Renal pelvis (tissue), 1 donor: ENCODE measurements at regions not wholly inside any gene's neighbourhood (a gene's known extent, or its start where the extent isn't known, plus 50 kb on each side); places are given as distances from the start of the nearest gene placed in this dataset.

Experiments used
- DNase-seq: peaks from one replicate; pipeline ENCODE4 v3.0.0-alpha.2; 2013

DNA sequence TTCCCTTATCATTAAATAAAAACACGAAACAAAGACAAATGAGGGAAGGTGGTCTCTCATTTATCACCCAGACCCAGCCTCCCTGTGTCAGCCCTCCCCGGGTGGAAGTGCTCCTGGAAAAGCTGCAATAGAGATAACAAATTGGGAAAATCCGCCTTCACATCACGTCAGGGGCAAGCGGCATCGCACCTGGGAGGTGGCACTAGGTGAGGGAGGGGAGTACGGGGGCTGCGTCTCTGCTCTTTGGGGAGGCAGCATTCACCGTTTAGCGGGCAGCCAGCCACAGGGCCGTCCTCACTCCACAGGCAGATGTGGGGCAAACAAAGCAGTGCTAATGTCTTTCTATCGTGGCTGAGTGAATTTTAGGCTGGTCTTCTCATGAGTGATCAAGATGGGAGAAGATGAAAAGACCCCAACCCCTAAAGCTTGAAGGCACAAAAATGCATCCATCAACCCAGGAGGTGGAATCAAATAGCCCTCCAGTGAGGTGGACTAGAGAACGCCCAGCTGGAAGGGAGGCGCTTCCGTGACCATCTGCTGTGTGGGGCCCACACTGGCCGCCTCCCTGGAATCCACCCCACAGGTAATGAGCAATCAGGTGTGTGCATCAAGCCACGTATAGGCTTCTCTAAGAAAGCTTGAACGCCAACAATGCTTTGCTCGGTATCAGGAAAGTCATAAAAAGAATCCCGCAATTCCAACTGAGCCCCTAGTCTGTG is 629.5 kb downstream of the BRD1 start:
- DNase-seq: no peak

GRCh38 chr22:49197505-49197904 is 630.2 kb downstream of the BRD1 start:
- DNase-seq: no peak

- DNase-seq: no peak
These were observed 631.6 kb downstream of the BRD1 start for GRCh38 chr22:49196046-49196511.

DNA sequence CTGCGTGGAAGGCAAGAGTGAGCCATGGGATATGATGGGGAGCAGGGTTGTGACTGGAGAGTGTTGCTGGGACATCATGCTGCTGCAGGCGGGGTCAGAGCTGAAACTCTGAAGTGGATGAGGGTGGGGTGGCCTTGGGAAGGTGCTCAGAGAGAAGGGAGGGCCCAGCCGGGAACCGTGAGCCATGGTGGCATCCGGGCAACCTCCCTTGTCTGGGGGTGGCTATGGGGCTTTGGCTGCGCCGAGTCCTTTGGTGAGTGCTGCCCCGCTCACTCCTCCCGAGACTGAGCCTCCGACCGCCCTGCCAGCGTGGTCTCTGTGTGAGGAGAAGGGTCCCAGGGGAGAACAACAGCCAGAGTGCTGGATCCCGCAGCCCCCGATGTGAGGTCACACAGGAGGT is 632.0 kb downstream of the BRD1 start:
- no peak for DNase-seq

DNA sequence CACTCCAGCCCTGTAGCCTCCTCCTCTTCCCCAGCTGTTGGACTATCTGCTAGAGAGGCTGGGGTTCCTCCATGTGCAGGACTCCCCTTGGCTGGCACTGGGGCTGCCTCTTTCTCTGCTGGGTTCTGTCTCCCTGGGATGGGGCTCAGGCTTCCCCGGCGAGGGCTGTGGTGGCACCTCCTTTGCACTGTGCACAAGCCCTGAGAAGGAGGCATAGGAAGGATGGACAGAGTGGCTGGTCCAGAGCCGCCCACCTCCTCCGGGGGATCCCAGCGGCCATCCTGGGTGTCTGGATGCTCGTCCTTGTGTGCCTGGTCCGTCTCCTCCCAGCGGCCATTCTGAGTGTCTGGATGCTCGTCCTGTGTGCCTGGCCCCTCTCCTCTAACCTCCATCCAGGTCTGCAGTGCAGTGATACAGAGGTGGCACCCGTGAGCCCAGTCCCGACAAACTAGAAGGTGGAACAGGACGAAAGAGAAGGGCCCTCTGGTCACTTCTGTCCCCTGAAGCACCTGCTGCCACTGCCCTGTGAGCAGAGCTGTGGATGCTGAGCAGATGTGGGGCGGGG is 633.7 kb downstream of the BRD1 start:
- DNase-seq: no peak

DNA sequence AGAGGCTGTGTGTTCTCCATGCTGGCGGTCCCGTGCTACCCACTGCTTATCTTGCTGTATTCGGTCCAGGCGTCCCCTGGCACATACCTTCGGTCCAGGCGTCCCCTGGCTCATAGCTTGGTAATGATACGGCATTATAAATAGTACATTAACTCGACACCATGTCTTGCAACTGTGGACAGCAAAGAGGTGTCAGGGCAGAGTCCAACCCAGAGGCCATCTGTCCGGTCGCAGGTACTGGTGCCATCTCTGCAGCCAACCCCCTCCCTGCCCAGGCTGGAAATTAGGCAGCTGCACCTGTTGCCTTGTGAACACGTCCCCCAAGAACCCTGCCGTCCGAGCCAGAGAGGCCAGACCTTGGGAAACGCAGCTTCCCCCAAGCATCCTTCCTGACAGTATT is 634.3 kb downstream of the BRD1 start:
- DNase-seq: no peak

GRCh38 chr22:49192857-49193250 is 634.8 kb downstream of the BRD1 start:
- no peak for DNase-seq

DNA sequence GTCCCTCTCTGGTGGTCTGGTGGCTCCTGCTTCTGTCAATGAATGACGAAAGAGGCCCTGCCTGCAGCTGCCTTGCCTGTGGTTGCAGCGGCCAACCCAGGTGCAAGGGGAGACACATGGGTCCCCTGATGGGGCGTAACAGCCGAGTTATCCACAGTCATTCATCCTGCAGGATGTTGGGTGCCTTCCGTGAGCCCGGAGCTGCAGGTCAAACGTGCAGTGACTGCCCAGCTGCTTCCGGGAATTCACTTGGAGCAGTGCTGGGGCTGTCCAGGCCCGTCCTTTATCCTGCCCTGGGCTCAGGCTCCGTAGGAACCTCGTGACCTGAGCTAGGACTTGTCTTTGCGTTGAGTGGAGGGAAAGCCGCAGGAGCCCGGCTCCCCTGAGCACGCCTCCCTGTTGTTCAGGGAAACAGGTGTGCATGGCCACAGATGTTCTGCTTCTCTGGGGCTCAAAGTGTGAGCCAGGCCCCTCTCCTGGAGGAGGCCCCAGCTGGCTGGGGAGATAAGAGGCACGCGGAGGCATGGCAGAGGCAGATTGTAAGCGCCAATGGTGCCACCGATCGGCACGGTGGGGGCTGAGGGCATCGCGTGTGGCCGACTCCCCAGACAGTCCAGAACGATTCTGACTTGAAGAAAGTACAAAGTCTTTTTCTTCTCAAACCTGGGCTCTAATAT is 635.4 kb downstream of the BRD1 start:
- DNase-seq: no peak

DNA sequence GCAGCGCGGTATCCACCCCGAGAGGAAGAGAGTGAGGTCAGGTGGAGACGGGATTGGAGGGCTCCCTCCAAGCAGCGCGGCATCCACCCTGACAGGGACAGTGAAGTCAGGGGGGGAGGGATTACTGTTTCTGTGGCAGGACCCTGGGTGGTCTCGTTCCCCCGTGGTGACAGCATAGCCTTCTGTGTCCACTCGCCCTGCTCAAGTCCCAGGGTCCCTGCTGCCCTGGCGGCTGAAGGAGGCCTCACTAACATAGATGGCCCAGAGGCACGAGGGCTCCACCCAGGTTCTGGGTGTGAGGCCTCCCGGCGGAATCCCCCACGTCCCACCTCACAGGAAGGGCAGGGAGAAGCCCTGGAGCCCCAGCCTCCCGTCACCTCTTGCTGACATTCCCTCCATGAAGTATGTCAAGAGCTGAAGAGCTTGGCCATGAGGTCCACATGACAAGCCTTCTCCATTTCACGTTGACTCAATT is 636.1 kb downstream of the BRD1 start:
- DNase-seq: no peak

GRCh38 chr22:49190816-49191505 is 636.7 kb downstream of the BRD1 start:
- DNase-seq: no peak

DNA sequence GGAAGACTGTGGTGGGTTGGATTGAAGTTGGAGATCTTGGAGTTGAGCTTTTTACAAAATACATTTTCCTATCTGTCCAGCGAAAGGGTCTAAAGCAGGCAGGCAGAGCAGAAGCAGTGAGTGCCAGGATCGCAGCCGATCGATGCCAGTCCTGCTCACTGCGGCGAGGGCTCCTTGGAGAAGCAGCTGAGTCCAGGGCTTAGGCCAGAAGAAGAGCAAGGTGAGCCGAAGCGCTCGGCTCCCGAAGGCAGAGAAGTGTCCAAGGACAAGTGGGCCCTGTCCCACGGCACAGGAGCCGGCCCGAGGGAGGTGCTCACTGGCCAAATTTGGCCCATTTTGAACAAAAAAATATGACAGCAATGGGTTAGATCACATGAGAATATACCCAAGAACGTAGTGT is 637.8 kb downstream of the BRD1 start:
- no peak for DNase-seq

- no peak for DNase-seq
These were observed 639.1 kb downstream of the BRD1 start for GRCh38 chr22:49188591-49188990.

- DNase-seq: no peak
These were observed 639.6 kb downstream of the BRD1 start for GRCh38 chr22:49188091-49188490.

DNA sequence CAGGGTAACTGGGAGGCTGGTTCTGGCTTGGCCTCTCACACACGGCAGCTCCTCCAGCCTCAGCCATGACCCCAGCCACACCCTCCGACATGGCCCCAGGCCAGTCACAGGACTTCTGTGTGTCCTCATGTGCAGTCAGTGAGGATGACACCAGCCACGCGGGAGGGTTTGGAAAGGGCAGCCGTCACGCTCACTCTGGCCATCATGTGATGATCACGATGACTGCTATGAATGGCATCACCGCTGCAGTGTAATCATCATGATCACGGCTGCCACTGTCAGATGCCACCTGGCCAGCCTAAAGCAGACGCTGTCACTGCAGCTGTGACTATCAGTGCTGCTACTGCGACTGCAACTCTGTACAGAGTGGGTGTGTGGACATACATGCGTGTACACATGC is 640.9 kb downstream of the BRD1 start:
- DNase-seq: no peak

DNA sequence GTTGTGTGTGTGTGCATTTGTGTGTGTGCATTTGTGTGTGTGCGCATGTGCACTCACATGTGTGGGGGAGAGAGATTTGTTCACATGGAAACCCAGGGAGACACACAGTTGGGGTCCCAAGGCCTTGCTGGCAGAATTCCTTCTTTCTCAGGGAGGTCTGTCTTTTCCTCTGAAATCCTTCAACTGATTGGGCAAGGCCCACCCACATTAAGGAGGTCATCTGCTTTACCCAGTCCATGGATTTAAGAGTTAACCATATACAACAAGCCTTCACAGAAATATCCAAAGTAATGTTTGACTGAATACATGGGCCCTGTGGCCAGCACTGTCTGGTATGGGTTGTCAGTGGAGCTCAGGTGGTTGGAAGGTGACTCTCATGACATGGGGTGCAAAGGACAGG is 641.4 kb downstream of the BRD1 start:
- DNase-seq: no peak

GRCh38 chr22:49185312-49185969 is 642.2 kb downstream of the BRD1 start:
- no peak for DNase-seq

- no peak for DNase-seq
These were observed 642.9 kb downstream of the BRD1 start for GRCh38 chr22:49184736-49185135.

GRCh38 chr22:49183826-49184216 is 643.9 kb downstream of the BRD1 start:
- no peak for DNase-seq

DNA sequence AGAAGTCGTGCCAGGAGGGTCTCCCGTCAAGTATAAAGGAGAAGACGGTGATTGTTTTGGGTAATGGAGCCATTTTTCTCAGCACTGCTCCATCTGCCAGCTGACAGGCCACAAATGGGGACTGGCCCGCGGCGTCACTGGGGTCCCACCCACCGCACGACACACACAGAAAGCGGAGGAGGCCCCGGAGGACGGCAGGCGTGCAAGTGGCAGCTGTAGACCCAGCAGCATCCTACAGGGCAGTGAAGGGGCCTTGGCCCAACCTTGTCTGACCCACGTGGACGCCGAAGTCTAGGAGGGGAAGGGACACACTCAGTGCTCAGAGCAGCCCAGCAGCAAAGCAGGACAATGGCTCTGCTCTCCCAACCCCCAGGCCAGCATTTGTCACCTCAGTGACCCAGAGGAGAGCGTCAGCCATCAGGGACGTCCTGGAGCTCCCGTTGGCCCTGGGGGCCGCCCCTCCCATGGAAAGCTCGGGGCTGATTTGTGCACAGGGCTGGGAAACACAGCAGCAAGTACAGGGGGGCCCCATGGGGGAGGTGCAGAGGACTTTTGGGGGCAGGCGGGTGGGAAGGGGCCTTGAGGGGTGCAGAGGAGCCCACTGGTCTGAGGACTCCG is 644.4 kb downstream of the BRD1 start:
- DNase-seq: no peak

DNA sequence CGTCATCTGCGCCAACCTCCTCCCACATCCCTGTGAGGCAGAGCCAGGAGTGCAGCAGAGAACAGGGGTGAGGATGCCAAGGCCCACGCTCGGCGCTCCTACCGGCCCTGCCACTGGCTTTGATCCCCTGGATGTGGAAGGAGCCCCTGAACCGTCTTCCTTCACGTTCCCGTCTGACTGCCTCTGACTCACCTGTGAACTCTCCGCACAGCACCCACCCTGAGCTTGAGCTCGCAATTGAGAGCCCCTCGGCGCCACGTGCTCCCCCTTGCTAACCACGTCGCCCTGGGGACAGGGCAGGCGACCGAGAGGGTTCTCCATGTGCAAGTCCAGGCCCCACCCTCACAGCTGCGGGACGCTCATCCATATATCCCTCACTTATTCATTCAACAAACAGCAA is 645.3 kb downstream of the BRD1 start:
- DNase-seq: no peak

DNA sequence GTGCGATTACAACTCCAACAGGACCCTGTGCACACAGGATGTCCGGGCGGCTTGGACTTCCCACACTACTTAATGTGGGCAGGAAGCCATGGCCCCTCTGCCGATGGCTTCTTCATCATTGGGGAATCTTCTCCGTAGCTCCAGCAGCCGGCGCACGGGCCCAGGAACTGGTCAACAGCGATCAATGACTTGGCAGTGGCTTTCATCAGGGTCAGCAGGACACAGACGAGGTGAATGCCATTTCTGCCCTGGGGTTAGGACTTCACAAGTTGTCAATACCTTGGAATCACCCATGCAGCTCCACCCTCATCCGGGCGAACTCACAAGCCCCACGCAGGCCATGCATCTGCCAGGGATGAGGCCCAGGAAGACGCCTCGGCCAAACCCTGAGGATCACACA is 645.7 kb downstream of the BRD1 start:
- DNase-seq: no peak

GRCh38 chr22:49181431-49181830 is 646.2 kb downstream of the BRD1 start:
- no peak for DNase-seq
